ENCODE measurements at regions not wholly inside any gene's neighbourhood (a gene's known extent, or its start where the extent isn't known, plus 50 kb on each side); places are given as distances from the start of the nearest gene placed in this dataset.

- Histone ChIP-seq H3K27me3 (replicated peaks in 1 of 7) (no peaks in the 10 kb centered on the region), H3K9me3 (no peaks in the 10 kb centered on the region), H3K27ac (no peak overlapping the region), H3K4me1 (no peaks in the 10 kb centered on the region), H3K4me3 (no peak overlapping the region), H3K36me3 (no peaks in the 10 kb centered on the region)
- intact Hi-C loops (cut with DNase I; ENCODE audit: low total_unique reads): no loop called here
- no peak for TF ChIP-seq CTCF (IDR thresholded peaks at IDR 0.05 in 8 of 11, conservative IDR thresholded peaks at IDR 0.05 in 3 of 11)
- no peak for TF ChIP-seq POLR2AphosphoS5 (IDR thresholded peaks at IDR 0.05)
- TF ChIP-seq POLR2A (IDR thresholded peaks at IDR 0.05): no peak
- no peak for DNase-seq
- 50 to 60% (median 54%) methylated on average over 6 of the region's 6 CpGs for WGBS, 5 donors
These were observed 140.8 kb downstream of the IQUB start for GRCh38 chr7:123393623-123394022.

- 65 to 88% (median 71%) methylated on average over 1 of the region's 1 CpG for WGBS, 5 donors
- peak overlapping the region in 1 of 8 donors; percentile 28 for H3K27ac ChIP-seq
These were observed 162.0 kb downstream of the IQUB start for GRCh38 chr7:123372368-123372767.

GRCh38 chr7:123367484-123368122, 166.8 kb downstream of the IQUB start:
- no peak overlapping the region for H3K27ac ChIP-seq
- no peak overlapping the region for H3K4me3 ChIP-seq
- H3K9me3 ChIP-seq: no peaks in the 10 kb centered on the region
- 35 to 44% (median 40%) methylated on average over 5 of the region's 5 CpGs for WGBS, 5 donors
- H3K27me3 ChIP-seq (replicated peaks in 1 of 7): no peaks in the 10 kb centered on the region
- DNase-seq: no peak
- no peaks in the 10 kb centered on the region for H3K36me3 ChIP-seq
- intact Hi-C loops (cut with DNase I; ENCODE audit: low total_unique reads): no loop called here
- TF ChIP-seq CTCF (IDR thresholded peaks at IDR 0.05 in 8 of 11, conservative IDR thresholded peaks at IDR 0.05 in 3 of 11) (peak in 5 of 11 experiments; percentile 7 to 43 (median 34)), POLR2AphosphoS5 (IDR thresholded peaks at IDR 0.05) (no peak)
- H3K4me1 ChIP-seq: no peaks in the 10 kb centered on the region

More at GRCh38 chr7:123372368-123372767, 162.0 kb downstream of the IQUB start:
- TF ChIP-seq POLR2A (IDR thresholded peaks at IDR 0.05) (no peak), POLR2AphosphoS5 (IDR thresholded peaks at IDR 0.05) (no peak), CTCF (IDR thresholded peaks at IDR 0.05 in 8 of 11, conservative IDR thresholded peaks at IDR 0.05 in 3 of 11) (no peak)
- H3K27me3 ChIP-seq (replicated peaks in 1 of 7): no peaks in the 10 kb centered on the region
- no peak overlapping the region for H3K4me3 ChIP-seq
- no peaks in the 10 kb centered on the region for H3K9me3 ChIP-seq
- H3K36me3 ChIP-seq: no peaks in the 10 kb centered on the region
- intact Hi-C loops (cut with DNase I; ENCODE audit: low total_unique reads): no loop called here
- no peak for DNase-seq
- no peaks in the 10 kb centered on the region for H3K4me1 ChIP-seq

- DNase-seq: no peak
- intact Hi-C loops (cut with DNase I; ENCODE audit: low total_unique reads): no loop called here
- TF ChIP-seq POLR2AphosphoS5 (IDR thresholded peaks at IDR 0.05): no peak
- no peak for TF ChIP-seq CTCF (IDR thresholded peaks at IDR 0.05 in 8 of 11, conservative IDR thresholded peaks at IDR 0.05 in 3 of 11)
- TF ChIP-seq POLR2A (IDR thresholded peaks at IDR 0.05): no peak
- Histone ChIP-seq H3K27ac (no peak overlapping the region), H3K4me1 (no peaks in the 10 kb centered on the region), H3K27me3 (replicated peaks in 1 of 7) (no peaks in the 10 kb centered on the region), H3K36me3 (no peaks in the 10 kb centered on the region), H3K9me3 (no peaks in the 10 kb centered on the region), H3K4me3 (no peak overlapping the region)
- WGBS, 5 donors: 51 to 63% (median 57%) methylated on average over 4 of the region's 4 CpGs
These were observed 167.3 kb upstream of the SLC13A1 start for GRCh38 chr7:123367031-123367430.

Measured in spleen (tissue), 11 donors.